ENCODE measurements at regions not wholly inside any gene's neighbourhood (a gene's known extent, or its start where the extent isn't known, plus 50 kb on each side); places are given as distances from the start of the nearest gene placed in this dataset.

GRCh38 chr4:165757451-165757850 lies 115.6 kb upstream of the TLL1 start:
- no peaks in the 10 kb centered on the region for H3K36me3 ChIP-seq (ENCODE audit: control insufficient read depth in 2 of 2, extremely low read depth in 1 of 2, insufficient read depth in 2 of 2, low read length in 2 of 2)
- no peak overlapping the region for H3K9ac ChIP-seq (replicated peaks; ENCODE audit: extremely low read depth, insufficient read depth, low read length)
- no peaks in the 10 kb centered on the region for H3K79me2 ChIP-seq (ENCODE audit: control insufficient read depth, insufficient read depth, low read length)
- intact Hi-C loops (cut with micrococcal nuclease) (no loop called here), dilution Hi-C loops (cut with MboI; ENCODE audit: extremely low pct_ligation_motif_present, low sequenced_read_pairs) (no loop called here)
- TF ChIP-seq POLR2A (IDR thresholded peaks at IDR 0.05; ENCODE audit: low read depth, low read length), result no peak
- TF ChIP-seq POLR2AphosphoS5 (IDR thresholded peaks at IDR 0.05; ENCODE audit: insufficient read depth, low read depth, low read length), result no peak
- TF ChIP-seq FOS (IDR thresholded peaks at IDR 0.05; ENCODE audit: borderline replicate concordance, insufficient read depth, low read length), result no peak
- no peak for TF ChIP-seq MYC (IDR thresholded peaks at IDR 0.05; ENCODE audit: low read depth, low read length)
- TF ChIP-seq EZH2 (IDR thresholded peaks at IDR 0.05; ENCODE audit: borderline replicate concordance, low read depth, low read length, severe bottlenecking), result no peak
- TF ChIP-seq JUN (IDR thresholded peaks at IDR 0.05; ENCODE audit: borderline replicate concordance, insufficient read depth, insufficient read length, low read depth), result no peak
- TF ChIP-seq, protein P1, sequence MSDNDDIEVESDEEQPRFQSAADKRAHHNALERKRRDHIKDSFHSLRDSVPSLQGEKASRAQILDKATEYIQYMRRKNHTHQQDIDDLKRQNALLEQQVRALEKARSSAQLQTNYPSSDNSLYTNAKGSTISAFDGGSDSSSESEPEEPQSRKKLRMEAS (IDR thresholded peaks at IDR 0.05; ENCODE audit: insufficient read depth, insufficient read length), result no peak
- TF ChIP-seq, protein P2, sequence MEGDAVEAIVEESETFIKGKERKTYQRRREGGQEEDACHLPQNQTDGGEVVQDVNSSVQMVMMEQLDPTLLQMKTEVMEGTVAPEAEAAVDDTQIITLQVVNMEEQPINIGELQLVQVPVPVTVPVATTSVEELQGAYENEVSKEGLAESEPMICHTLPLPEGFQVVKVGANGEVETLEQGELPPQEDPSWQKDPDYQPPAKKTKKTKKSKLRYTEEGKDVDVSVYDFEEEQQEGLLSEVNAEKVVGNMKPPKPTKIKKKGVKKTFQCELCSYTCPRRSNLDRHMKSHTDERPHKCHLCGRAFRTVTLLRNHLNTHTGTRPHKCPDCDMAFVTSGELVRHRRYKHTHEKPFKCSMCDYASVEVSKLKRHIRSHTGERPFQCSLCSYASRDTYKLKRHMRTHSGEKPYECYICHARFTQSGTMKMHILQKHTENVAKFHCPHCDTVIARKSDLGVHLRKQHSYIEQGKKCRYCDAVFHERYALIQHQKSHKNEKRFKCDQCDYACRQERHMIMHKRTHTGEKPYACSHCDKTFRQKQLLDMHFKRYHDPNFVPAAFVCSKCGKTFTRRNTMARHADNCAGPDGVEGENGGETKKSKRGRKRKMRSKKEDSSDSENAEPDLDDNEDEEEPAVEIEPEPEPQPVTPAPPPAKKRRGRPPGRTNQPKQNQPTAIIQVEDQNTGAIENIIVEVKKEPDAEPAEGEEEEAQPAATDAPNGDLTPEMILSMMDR (IDR thresholded peaks at IDR 0.05; ENCODE audit: extremely low read depth in 1 of 2, insufficient read depth in 1 of 2, low read depth in 1 of 2, low read length in 2 of 2), result no peak
- no peak for TF ChIP-seq GATA2 (IDR thresholded peaks at IDR 0.05; ENCODE audit: insufficient read depth, insufficient read length, low read depth, low read length)
- ChIA-PET CTCF (interaction anchor here (1.1 to 1.2 kb wide), 2 partner anchors 9 to 11 kb away, joined by 3 read pairs; no protein-coding TSS in a partner anchor), POLR2A (no interaction called here)
- FAIRE-seq, result no peak
- H3K4me1 ChIP-seq (ENCODE audit: control insufficient read depth, extremely low read depth, insufficient read depth, low read length), result no peaks in the 10 kb centered on the region
- H3K4me3 ChIP-seq (replicated peaks in 1 of 3; ENCODE audit: insufficient read depth in 1 of 3, low read depth in 1 of 3, low read length in 3 of 3), result no peak overlapping the region
- H3K27ac ChIP-seq (ENCODE audit: insufficient read depth, low read depth, low read length), result no peak overlapping the region
- no peaks in the 10 kb centered on the region for H3K9me3 ChIP-seq (replicated peaks; ENCODE audit: control insufficient read depth, insufficient read depth, low read length)
- DNase-seq (ENCODE audit: low read depth, low spot score), result no peak
- H4K20me1 ChIP-seq (replicated peaks; ENCODE audit: control insufficient read depth, extremely low read depth, insufficient read depth, low read length), result no peaks in the 10 kb centered on the region
- no peak overlapping the region for H2AFZ ChIP-seq (ENCODE audit: low read depth, low read length)
- H3K9me1 ChIP-seq (replicated peaks; ENCODE audit: control insufficient read depth, extremely low read depth, insufficient read depth, low read length), result no peaks in the 10 kb centered on the region
- BruUV-seq (replicated peaks), result no TSS peak
- H3K4me2 ChIP-seq (ENCODE audit: insufficient read depth, low read length), result no peak overlapping the region
- no peaks in the 10 kb centered on the region for H3K27me3 ChIP-seq (ENCODE audit: control insufficient read depth in 2 of 2, insufficient read depth in 2 of 2, low read length in 2 of 2)
